ENCODE measurements at regions not wholly inside any gene's neighbourhood (a gene's known extent, or its start where the extent isn't known, plus 50 kb on each side); places are given as distances from the start of the nearest gene placed in this dataset.

DNA sequence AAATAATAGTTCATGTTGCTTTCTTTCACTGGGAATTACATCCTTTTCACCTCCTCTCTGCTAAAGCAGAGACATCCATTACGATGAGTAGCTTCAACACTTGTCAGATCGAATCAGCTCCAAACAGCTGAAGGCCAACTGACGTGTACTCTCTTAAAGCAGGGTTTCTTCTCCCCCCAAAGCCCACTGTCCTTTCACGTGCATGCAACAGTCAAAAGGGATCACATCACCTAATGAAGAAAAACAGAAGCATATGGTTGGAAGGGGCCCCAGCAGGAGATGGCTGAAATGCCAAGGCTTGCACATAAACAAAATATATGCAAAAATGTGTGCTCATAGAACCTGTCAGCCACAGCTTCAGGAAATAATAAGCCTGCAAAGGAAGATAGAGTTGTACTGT is 421.6 kb downstream of the ANXA1 start:
- no peak overlapping the region for H3K27ac Mint-ChIP-seq
- no peaks in the 10 kb centered on the region for H3K9me3 Mint-ChIP-seq
- H3K4me3 Mint-ChIP-seq = no peak overlapping the region
- DNase-seq (ENCODE audit: low spot score in 2 of 2, unreplicated experiment in 2 of 2) = no peak
- H3K4me1 Mint-ChIP-seq = peaks cover 7% of the 10 kb centered on the region
- H3K36me3 Mint-ChIP-seq = no peaks in the 10 kb centered on the region
- H3K27me3 Mint-ChIP-seq (ENCODE audit: low read depth) = no peaks in the 10 kb centered on the region
- TF ChIP-seq, protein P1, sequence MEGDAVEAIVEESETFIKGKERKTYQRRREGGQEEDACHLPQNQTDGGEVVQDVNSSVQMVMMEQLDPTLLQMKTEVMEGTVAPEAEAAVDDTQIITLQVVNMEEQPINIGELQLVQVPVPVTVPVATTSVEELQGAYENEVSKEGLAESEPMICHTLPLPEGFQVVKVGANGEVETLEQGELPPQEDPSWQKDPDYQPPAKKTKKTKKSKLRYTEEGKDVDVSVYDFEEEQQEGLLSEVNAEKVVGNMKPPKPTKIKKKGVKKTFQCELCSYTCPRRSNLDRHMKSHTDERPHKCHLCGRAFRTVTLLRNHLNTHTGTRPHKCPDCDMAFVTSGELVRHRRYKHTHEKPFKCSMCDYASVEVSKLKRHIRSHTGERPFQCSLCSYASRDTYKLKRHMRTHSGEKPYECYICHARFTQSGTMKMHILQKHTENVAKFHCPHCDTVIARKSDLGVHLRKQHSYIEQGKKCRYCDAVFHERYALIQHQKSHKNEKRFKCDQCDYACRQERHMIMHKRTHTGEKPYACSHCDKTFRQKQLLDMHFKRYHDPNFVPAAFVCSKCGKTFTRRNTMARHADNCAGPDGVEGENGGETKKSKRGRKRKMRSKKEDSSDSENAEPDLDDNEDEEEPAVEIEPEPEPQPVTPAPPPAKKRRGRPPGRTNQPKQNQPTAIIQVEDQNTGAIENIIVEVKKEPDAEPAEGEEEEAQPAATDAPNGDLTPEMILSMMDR (IDR thresholded peaks at IDR 0.05; ENCODE audit: unreplicated experiment) = no peak

DNA sequence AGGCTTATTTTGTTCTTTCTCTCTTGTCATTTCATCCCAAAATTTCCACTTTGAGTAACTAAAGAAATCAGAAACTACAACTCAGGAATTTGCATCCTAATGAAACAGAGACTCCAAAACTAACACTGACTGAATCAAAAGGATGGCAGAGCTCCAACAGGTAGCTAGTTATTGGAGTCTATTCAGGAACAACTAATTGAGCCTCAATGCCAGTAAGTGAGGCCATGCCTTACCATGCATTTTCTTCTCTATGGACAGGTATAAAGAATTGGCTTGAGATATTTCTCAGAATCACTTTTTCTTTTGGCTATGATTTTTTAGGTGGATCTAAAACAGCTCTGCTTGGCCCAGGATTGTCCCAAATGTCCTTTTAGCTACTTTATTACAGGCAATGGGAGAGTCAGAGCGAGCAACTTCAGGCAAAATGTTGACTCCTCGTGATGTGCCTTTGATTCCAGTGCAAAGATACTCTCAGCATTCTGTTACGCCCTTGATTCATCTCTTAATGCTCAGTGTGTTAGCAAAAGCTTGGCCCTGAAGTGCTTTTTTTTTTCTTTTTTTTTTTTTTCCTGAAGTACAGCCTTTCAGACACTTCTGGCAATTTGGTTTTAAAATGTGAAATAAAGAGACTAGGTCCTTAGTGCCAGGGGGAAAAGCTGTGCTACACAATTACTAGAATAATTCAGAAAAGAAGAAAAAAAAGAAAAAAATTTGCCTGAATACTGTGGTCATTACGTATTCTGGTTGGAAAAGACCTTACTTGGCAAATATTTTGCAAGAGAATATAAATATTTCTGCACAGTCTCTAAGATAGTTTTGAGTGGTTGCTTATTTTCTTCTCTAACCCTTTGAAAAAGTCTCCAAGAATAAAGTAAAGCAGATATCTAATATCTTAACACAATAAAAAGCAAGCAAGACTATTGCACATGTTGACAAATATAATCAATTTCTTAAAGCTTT is 423.7 kb downstream of the ANXA1 start:
- H3K4me1 Mint-ChIP-seq = peaks cover 8% of the 10 kb centered on the region
- no peak overlapping the region for H3K27ac Mint-ChIP-seq
- H3K9me3 Mint-ChIP-seq = no peaks in the 10 kb centered on the region
- H3K4me3 Mint-ChIP-seq = no peak overlapping the region
- DNase-seq (ENCODE audit: low spot score in 2 of 2, unreplicated experiment in 2 of 2) = no peak
- TF ChIP-seq, protein P1 (IDR thresholded peaks at IDR 0.05; ENCODE audit: unreplicated experiment) = no peak
- H3K36me3 Mint-ChIP-seq = no peaks in the 10 kb centered on the region
- H3K27me3 Mint-ChIP-seq (ENCODE audit: low read depth) = no peaks in the 10 kb centered on the region

DNA sequence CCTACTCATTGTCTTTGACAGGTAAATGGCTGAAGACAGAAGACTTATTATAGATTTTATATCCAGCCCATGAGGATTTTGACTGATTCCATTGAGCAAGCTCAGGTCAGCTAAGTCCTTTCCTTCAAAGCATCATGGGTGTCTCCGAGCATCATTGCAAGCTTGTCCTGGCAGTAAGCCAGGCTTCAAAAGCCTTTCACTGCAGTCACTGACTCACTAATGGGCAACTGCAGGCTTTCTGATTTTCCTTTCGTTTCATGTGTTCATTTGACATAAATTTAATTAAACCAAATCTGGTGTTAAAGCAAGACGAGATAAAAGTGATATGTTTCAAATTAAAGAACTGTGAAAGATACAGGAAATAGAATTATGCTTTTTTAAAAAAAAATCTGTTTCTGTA is 426.2 kb downstream of the ANXA1 start:
- Mint-ChIP-seq H3K27ac (no peak overlapping the region), H3K4me1 (peaks cover 8% of the 10 kb centered on the region), H3K27me3 (ENCODE audit: low read depth) (no peaks in the 10 kb centered on the region), H3K9me3 (no peaks in the 10 kb centered on the region), H3K36me3 (no peaks in the 10 kb centered on the region), H3K4me3 (no peak overlapping the region)
- peak in 1 of 2 experiments; percentile 39 for DNase-seq (ENCODE audit: low spot score in 2 of 2, unreplicated experiment in 2 of 2)
- TF ChIP-seq, protein P1 (IDR thresholded peaks at IDR 0.05; ENCODE audit: unreplicated experiment) = no peak

DNA sequence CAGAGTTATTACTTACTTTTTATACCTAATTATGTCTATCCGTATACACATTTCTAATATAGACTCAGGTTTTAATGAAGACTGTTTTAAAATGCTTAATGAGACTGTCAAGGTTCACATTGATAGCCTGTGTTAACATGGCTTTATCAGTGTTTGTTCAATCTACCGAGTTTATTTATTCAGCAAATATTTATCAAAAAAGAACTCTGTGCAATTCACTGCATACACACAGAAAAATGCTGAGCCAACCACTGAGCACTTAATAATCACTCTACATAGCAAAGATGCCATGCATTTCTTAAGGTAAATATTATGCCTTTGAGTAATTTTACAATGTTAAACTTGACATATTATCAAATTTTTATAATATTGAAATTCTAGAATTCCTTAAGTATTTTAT is 428.2 kb downstream of the ANXA1 start:
- H3K27me3 Mint-ChIP-seq (ENCODE audit: low read depth) = no peaks in the 10 kb centered on the region
- no peak for DNase-seq (ENCODE audit: low spot score in 2 of 2, unreplicated experiment in 2 of 2)
- no peak overlapping the region for H3K27ac Mint-ChIP-seq
- H3K36me3 Mint-ChIP-seq = no peaks in the 10 kb centered on the region
- TF ChIP-seq, protein P1 (IDR thresholded peaks at IDR 0.05; ENCODE audit: unreplicated experiment) = no peak
- H3K9me3 Mint-ChIP-seq = no peaks in the 10 kb centered on the region
- H3K4me1 Mint-ChIP-seq = peaks cover 6% of the 10 kb centered on the region
- no peak overlapping the region for H3K4me3 Mint-ChIP-seq

DNA sequence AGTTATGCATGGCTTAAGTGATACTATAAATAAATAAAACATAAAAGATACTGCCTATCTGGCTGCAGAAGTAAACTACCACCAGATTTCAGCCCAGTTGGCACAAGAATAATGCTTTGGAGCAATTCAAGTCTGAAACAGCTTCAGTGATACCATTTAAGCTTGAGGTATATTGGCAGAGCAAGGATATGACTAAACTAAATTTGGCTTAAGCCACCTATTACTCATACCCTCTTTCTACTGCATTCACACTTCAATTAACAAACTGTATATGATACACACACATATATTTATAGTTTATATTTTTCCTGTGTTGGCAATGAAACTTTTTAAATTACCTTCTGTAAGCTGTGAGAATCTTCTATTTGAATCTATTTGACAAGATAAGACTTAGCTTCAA is 431.9 kb downstream of the ANXA1 start:
- no peak overlapping the region for H3K4me3 Mint-ChIP-seq

More for the DNA sequence above, 431.9 kb downstream of the ANXA1 start:
- Mint-ChIP-seq H3K4me1 (no peaks in the 10 kb centered on the region), H3K27me3 (ENCODE audit: low read depth) (no peaks in the 10 kb centered on the region), H3K27ac (no peak overlapping the region), H3K9me3 (peaks cover 4% of the 10 kb centered on the region), H3K36me3 (no peaks in the 10 kb centered on the region)
- no peak for DNase-seq (ENCODE audit: low spot score in 2 of 2, unreplicated experiment in 2 of 2)
- TF ChIP-seq, protein P1 (IDR thresholded peaks at IDR 0.05; ENCODE audit: unreplicated experiment) = no peak
